Pancreas (tissue), 10 donors: ENCODE measurements at regions not wholly inside any gene's neighbourhood (a gene's known extent, or its start where the extent isn't known, plus 50 kb on each side); places are given as distances from the start of the nearest gene placed in this dataset.
A peak's percentile ranks its signal among the peaks of the same experiment; 100 is the strongest.

Experiments used
- ATAC-seq, 4 donors: fragments of 200-7000 bp; cut with Tn5 transposase; one replicate each; pipeline versions ENCODE4 v1.8.0 to v1.9.1; 2020; ENCODE audit warnings: mild to moderate bottlenecking in 4 of 4, moderate library complexity in 4 of 4
- DNase-seq, 6 donors: peaks; one replicate each; pipeline ENCODE4 v3.0.0-alpha.2; 2020
- FAIRE-seq: peaks from 2 replicates; lab custom pipeline; 2012; peaks lifted over from hg19 to GRCh38; lab: Jason Lieb, UNC
- H3K27ac ChIP-seq, 4 donors: fragments of 200-600 bp; sonication (generic); 1 replicate in 3 of 4; 2 replicates in 1 of 4; pipeline versions ENCODE4 v1.5.0 to v1.8.0; 2020
- H3K27me3 ChIP-seq, 4 donors: fragments of 200-600 bp; one replicate each; pipeline ENCODE4 v1.8.0; 2021
- H3K36me3 ChIP-seq, 3 donors: fragments of 200-600 bp; sonication (generic) in 1 of 3; one replicate each; pipeline versions ENCODE4 v1.5.0 to v1.8.0; 2020 to 2021
- H3K4me1 ChIP-seq, 3 donors: fragments of 200-600 bp; one replicate each; pipeline ENCODE4 v1.8.0; 2021
- H3K4me3 ChIP-seq, 4 donors: fragments of 200-600 bp; sonication (generic) in 2 of 4; one replicate each; pipeline versions ENCODE4 v1.5.0 to v1.8.0; 2020 to 2021
- H3K9me3 ChIP-seq, 4 donors: fragments of 200-600 bp; one replicate each; pipeline ENCODE4 v1.8.0; 2021
- CTCF ChIP-seq, 4 donors: fragments of 200-600 bp; sonication (generic) in 3 of 4; IDR thresholded peaks; one replicate each; pipeline versions ENCODE4 v1.5.0 to v1.8.0; 2021; ENCODE audit warnings: antibody characterized with exemption in 4 of 4
- WGBS, 2 donors: extraction: QIAGEN DNeasy Blood & Tissue Kit; methylation state at CpG; one replicate each; pipeline ENCODE4 v1.1.7; 2013; 5-methylcytosine and 5-hydroxymethylcytosine counted together
- intact Hi-C, 3 donors: fragments of 100-400 bp; cut with DNase I; formaldehyde crosslinking; loops; one replicate each; pipeline versions ENCODE4 v1.11.1 to v1.14.2; 2022
- donor health status: healthy with polysubstance abuse.
- donor health status: DM: no; HTN: no; CAD: no; lungs with moderate emphysema.
- donor health status: DM: no; HTN: no; CAD: no.
- donor health status: control.
- donor health status: control.
- donor health status: Bipolar disorder and iron deficiency.
- donor health status: DM: yes; HTN: yes; CAD: no.
- donor health status: DM: no; HTN: no; CAD: no.
- donor health status: DM: no; HTN: no; CAD: no.
- donor health status: DM: yes; HTN: yes; CAD: no.

GRCh38 chr12:123041042-123041531 lies 60.6 kb downstream of the ARL6IP4 start:
- Histone ChIP-seq H3K27me3 (no peaks in the 10 kb centered on the region), H3K4me3 (no peak overlapping the region), H3K36me3 (no peaks in the 10 kb centered on the region), H3K4me1 (no peaks in the 10 kb centered on the region), H3K27ac (no peak overlapping the region), H3K9me3 (no peaks in the 10 kb centered on the region)
- intact Hi-C loops: loop anchor here in 1 of 3 donors (5.0 kb wide), 1 partner anchor 196 kb away; no protein-coding TSS in a partner anchor
- peak in 1 of 6 donors; percentile 17 for DNase-seq
- WGBS, 2 donors: 81 to 84% methylated on average over 3 of the region's 3 CpGs
- no peak for FAIRE-seq
- ATAC-seq: no peak
- no peak for TF ChIP-seq CTCF (IDR thresholded peaks at IDR 0.05)

GRCh38 chr12:123040106-123040505 lies 59.6 kb downstream of the ARL6IP4 start:
- no peak for ATAC-seq
- WGBS, 2 donors: 83 to 84% methylated on average over 2 of the region's 2 CpGs
- intact Hi-C loops: loop anchor here in 1 of 3 donors (5.0 kb wide), 1 partner anchor 197 kb away; no protein-coding TSS in a partner anchor
- no peak for TF ChIP-seq CTCF (IDR thresholded peaks at IDR 0.05)
- H3K27ac ChIP-seq: no peak overlapping the region
- no peak for DNase-seq
- no peaks in the 10 kb centered on the region for H3K27me3 ChIP-seq
- no peak for FAIRE-seq
- no peaks in the 10 kb centered on the region for H3K36me3 ChIP-seq
- no peaks in the 10 kb centered on the region for H3K4me1 ChIP-seq
- no peaks in the 10 kb centered on the region for H3K9me3 ChIP-seq
- no peak overlapping the region for H3K4me3 ChIP-seq

- Histone ChIP-seq H3K27ac (no peak overlapping the region), H3K36me3 (no peaks in the 10 kb centered on the region), H3K9me3 (no peaks in the 10 kb centered on the region), H3K4me1 (no peaks in the 10 kb centered on the region), H3K4me3 (no peak overlapping the region), H3K27me3 (no peaks in the 10 kb centered on the region)
- DNase-seq (peak in 1 of 6 donors; percentile 17), ATAC-seq (no peak), FAIRE-seq (no peak)
- intact Hi-C loops: loop anchor here in 1 of 3 donors (10.0 kb wide), 1 partner anchor 196 kb away; the partner anchor contains the start of genes MPHOSPH9 and MTRFR
- WGBS, 2 donors: 84 to 92% methylated on average over 6 of the region's 6 CpGs
- TF ChIP-seq CTCF (IDR thresholded peaks at IDR 0.05): no peak
These were observed 58.5 kb downstream of the ARL6IP4 start for GRCh38 chr12:123038966-123039365.

- no peaks in the 10 kb centered on the region for H3K9me3 ChIP-seq
- 82 to 88% methylated on average over 7 of the region's 7 CpGs for WGBS, 2 donors
- FAIRE-seq: no peak
- no peaks in the 10 kb centered on the region for H3K36me3 ChIP-seq
- no peak overlapping the region for H3K4me3 ChIP-seq
- H3K27me3 ChIP-seq: no peaks in the 10 kb centered on the region
- no peak for TF ChIP-seq CTCF (IDR thresholded peaks at IDR 0.05)
- no peak overlapping the region for H3K27ac ChIP-seq
- no peaks in the 10 kb centered on the region for H3K4me1 ChIP-seq
- intact Hi-C loops: loop anchor here in 1 of 3 donors (10.0 kb wide), 1 partner anchor 196 kb away; the partner anchor contains the start of genes MPHOSPH9 and MTRFR
- DNase-seq: peak in 1 of 6 donors; percentile 24
- no peak for ATAC-seq
These were observed 58.0 kb downstream of the ARL6IP4 start for GRCh38 chr12:123038486-123038885.

GRCh38 chr12:123037791-123038190 lies 57.3 kb downstream of the ARL6IP4 start:
- FAIRE-seq: no peak
- WGBS, 2 donors: 80 to 84% methylated on average over 6 of the region's 6 CpGs
- no peak overlapping the region for H3K4me3 ChIP-seq

More at GRCh38 chr12:123037791-123038190, 57.3 kb downstream of the ARL6IP4 start:
- ATAC-seq (peak in 2 of 4 donors; percentile 6 to 9), DNase-seq (peak in 1 of 6 donors; percentile 21)
- Histone ChIP-seq H3K9me3 (no peaks in the 10 kb centered on the region), H3K36me3 (no peaks in the 10 kb centered on the region), H3K4me1 (no peaks in the 10 kb centered on the region), H3K27ac (no peak overlapping the region), H3K27me3 (no peaks in the 10 kb centered on the region)
- intact Hi-C loops: loop anchor here in 1 of 3 donors (10.0 kb wide), 1 partner anchor 197 kb away; the partner anchor contains the start of genes MPHOSPH9 and MTRFR
- TF ChIP-seq CTCF (IDR thresholded peaks at IDR 0.05): no peak
